ENCODE measurements at regions not wholly inside any gene's neighbourhood (a gene's known extent, or its start where the extent isn't known, plus 50 kb on each side); places are given as distances from the start of the nearest gene placed in this dataset.

- TF ChIP-seq ADNP (tag; IDR thresholded peaks at IDR 0.05) (no peak), CTCF (IDR thresholded peaks at IDR 0.05 in 2 of 3, conservative IDR thresholded peaks at IDR 0.05 in 1 of 3; ENCODE audit: insufficient read depth in 2 of 3, low read depth in 1 of 3, low read length in 3 of 3) (no peak), FOS (IDR thresholded peaks at IDR 0.05; ENCODE audit: extremely low read depth, insufficient read length) (no peak), ZNF133 (CRISPR knock-in tag; IDR thresholded peaks at IDR 0.05) (no peak), ATF1 (CRISPR knock-in tag; IDR thresholded peaks at IDR 0.05) (no peak), ATF1 (tag; IDR thresholded peaks at IDR 0.05) (no peak), ATF4 (CRISPR knock-in tag; IDR thresholded peaks at IDR 0.05) (no peak), KDM1A (IDR thresholded peaks at IDR 0.05) (no peak), NR3C1 (CRISPR knock-in tag; IDR thresholded peaks at IDR 0.05) (no peak), RFX5 (IDR thresholded peaks at IDR 0.05; ENCODE audit: low read depth, low read length) (no peak), USF2 (CRISPR knock-in tag; IDR thresholded peaks at IDR 0.05) (no peak)
Measured at GRCh38 chrX:78593701-78594100, 65.4 kb downstream of the RTL3 start.

All from K562 (cell line).